GM21381 (cell line): ENCODE measurements at regions not wholly inside any gene's neighbourhood (a gene's known extent, or its start where the extent isn't known, plus 50 kb on each side); places are given as distances from the start of the nearest gene placed in this dataset.

Experiments
- ATAC-seq: cut with Tn5 transposase; IDR thresholded peaks from one replicate; pipeline ENCODE4 v1.9.1; 2021; ENCODE audit warnings: mild to moderate bottlenecking, moderate library complexity; ENCODE audit not compliant: unreplicated experiment

GRCh38 chr6:23199541-23199940 lies 630.2 kb downstream of the HDGFL1 start:
- no peak for ATAC-seq

GRCh38 chr6:23200946-23201345 lies 631.6 kb downstream of the HDGFL1 start:
- ATAC-seq = no peak

DNA sequence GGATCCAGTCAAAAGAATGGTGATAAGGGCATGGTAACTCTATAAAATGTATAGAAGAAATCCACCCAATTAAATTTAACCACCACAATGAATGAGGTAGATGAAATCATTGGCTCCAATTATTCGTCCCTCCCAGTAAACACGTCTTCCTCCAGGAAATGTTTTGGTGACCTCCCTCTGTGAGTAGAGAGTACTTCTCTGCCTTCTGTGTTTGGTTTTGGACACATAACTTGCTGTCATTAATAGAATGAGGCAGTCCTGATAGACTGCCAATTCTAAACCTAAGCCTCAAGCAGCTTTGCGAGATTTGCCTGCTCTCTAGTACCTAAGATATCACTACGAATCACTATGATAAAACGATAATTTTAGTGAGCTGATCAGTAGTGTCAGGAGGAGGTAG lies 632.8 kb downstream of the HDGFL1 start:
- ATAC-seq = no peak

DNA sequence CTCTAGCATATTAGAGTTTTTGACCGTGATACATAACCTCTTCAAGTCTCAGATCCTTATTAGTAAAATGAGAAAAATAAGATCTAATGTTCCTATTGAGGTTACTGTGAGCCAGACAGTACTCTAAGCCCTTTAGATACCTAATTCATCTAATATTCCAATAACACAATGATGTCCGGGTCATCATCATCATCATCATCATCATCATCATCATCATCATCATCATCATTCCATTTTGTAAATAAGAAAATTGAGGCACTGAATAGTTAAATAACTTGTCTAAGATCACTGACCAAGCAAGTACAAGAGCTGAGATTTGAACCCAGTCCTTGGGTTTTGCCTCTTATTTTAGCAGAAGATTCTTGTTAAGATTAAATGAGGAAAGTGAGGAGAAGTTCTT lies 643.0 kb downstream of the HDGFL1 start:
- ATAC-seq = no peak

DNA sequence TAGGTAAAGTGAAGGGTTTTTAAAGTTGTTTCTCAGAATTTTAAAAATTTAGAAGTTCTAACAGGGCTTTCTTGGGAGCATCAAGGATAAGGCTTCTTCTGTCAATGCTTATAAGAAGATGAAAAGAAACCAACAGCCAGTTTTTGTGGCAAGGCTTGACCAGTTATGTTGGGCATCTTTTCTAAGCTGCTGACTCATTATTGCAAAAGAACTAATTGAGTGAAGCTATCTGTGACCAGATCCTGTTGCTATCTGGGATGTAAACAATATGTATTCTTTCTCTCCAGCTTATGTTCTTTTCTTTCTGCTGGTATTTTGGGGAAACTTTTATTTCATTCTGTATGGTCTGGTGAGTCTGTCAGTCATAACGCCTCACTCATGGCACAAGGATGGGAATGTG lies 643.8 kb downstream of the HDGFL1 start:
- no peak for ATAC-seq

DNA sequence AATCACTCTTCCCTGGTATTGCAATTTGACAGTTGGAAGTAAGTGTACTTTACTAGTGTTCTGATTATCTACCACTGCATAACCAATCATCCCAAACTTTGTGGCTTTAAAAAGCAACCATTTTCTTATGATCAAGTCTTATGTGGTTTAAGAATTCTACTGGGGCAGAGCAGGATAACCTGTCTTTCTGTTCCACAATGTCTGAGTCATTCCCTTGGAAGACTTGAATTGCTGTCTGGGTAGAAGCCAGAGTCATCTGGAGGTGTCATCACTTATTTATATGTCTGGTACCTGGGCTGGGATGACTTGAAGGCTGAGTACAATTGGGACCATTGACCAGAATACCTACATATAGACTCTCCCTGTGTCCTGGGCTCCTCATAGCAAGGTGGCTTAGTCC lies 644.3 kb downstream of the HDGFL1 start:
- no peak for ATAC-seq

DNA sequence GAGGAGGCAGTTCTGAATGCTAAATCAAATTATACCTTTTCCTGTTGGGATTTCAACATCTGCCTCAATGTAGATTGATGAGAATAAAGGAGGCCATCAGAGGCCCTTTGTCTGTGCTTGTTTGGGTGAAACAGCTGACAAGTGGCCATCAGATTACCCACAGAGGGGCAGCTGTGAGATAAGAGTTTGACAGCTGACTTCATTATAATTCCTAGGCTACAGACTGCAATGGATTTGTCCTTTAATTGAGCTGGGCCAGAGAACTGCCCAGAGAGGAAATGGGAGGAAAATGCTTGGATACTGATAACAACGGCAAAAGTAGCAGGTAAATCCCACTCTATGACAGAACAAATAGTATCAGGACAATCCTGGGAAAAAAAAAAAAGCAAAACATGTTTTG lies 649.4 kb downstream of the HDGFL1 start:
- ATAC-seq = no peak

- no peak for ATAC-seq
These were observed 653.4 kb downstream of the HDGFL1 start for GRCh38 chr6:23222724-23223123.

- no peak for ATAC-seq
These were observed 655.2 kb downstream of the HDGFL1 start for GRCh38 chr6:23224540-23224939.

- ATAC-seq = no peak
These were observed 659.2 kb downstream of the HDGFL1 start for GRCh38 chr6:23228439-23229024.

DNA sequence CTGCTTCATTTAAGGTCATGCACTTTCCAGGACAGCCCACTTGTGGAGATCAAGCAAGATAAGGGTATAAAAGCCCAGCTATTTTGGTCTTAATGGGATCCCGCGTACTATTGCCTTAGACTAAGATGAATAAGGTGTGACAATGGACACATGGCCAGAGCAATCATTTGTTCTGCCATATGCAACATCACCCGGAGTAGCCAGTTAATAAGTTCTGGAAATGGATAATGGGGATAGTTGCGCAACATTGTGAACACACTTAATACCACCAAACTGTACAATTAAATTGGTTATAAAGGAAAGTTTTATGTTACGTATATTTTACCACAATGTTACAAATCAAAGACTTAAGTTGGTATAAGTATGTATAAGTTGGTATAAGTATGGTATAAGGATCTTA lies 674.5 kb downstream of the HDGFL1 start:
- ATAC-seq = no peak

DNA sequence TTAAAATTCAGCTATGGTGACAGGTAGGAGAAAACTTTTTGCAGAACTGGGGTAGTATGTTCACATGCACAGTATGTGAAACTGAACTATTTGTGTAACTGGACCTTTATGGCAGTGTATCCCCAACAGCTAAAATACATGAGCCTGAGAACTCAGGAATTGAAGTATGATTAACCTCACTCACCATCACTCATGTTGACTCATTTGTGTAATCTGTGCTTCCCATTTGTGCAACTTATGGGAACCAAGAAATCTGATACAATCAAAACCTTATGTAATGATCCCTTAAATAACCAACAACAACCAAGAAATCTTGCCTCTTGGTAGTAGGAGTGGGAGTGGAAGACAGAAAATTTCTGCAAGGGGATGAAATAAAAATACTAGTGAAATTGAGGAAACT lies 674.9 kb downstream of the HDGFL1 start:
- ATAC-seq = no peak

DNA sequence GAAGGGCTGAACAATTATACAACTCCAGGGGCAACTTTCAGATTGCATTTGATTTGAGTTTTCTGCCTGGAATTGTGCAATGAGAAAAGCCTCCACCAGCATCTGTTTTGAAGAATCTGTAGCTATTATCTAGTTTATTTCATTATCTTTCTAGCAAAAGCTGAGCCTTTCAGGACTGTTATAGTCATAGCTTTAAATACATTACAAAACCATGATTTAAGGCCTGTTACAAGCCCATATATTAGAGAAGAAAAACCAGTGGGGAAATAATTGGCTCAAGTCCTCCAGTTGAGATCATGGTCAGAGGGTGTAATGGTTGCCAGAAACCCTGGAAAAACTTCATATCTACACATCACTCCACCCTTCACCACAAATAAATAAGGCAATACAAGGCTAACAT lies 676.2 kb downstream of the HDGFL1 start:
- no peak for ATAC-seq

DNA sequence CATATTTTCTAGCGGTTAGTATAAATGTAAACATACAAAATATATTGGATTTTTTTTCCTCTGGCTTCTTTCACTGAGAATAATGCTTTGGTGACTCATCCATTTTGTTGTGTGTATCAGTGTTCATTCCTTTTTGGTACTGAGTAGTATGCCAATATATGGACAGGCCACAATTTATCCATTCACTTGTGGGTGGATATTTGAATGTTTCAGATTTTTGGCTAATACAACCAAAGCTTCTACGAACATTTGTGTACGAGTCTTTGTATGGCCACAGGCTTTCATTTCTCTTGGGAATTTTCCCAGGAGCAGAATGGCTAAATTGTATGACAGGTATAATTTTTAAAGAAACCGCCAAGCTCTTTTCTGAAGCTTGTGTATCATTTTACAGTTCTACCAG lies 677.5 kb downstream of the HDGFL1 start:
- no peak for ATAC-seq

GRCh38 chr6:23250556-23250955 lies 681.2 kb downstream of the HDGFL1 start:
- ATAC-seq = no peak

- ATAC-seq = no peak
These were observed 693.5 kb downstream of the HDGFL1 start for GRCh38 chr6:23262864-23263263.

DNA sequence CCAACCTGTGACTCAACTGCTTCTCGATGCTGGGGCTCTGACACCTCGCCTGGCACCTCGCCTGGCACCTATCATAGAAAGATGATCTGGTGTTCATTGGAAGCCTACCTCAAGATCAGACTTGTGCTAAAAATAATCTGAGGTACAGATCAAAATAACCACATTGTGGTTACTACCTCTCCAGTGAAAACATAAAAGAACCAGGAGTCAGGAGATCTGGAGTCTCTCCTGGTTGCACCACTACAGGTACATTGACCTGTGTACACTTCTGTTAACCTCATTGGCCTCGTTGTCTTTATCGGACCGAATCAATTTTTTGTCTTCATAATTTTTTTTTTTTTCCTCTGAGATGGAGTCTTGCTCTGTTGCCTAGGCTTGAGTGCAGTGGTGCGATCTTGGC lies 695.9 kb downstream of the HDGFL1 start:
- ATAC-seq = no peak

GRCh38 chr6:23266536-23266935 lies 697.2 kb downstream of the HDGFL1 start:
- no peak for ATAC-seq

DNA sequence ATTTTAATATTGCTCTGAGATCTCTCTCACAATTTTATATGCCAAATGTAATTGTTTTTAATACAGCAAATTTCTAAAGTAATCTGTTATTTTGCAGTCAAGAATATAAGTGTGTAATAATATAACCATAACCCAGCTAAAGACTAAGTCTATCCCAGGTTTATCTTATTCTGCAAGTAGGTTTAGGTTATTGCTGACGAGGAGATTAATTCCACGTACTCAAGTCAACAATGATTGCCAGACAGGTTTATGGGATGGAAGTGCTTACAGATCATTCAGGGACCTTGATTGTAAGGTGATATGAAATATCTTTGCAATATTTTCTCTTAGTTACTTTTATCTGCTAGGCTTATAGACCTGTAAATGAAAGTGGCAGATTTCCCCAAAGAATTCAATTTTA lies 698.3 kb downstream of the HDGFL1 start:
- ATAC-seq = no peak

DNA sequence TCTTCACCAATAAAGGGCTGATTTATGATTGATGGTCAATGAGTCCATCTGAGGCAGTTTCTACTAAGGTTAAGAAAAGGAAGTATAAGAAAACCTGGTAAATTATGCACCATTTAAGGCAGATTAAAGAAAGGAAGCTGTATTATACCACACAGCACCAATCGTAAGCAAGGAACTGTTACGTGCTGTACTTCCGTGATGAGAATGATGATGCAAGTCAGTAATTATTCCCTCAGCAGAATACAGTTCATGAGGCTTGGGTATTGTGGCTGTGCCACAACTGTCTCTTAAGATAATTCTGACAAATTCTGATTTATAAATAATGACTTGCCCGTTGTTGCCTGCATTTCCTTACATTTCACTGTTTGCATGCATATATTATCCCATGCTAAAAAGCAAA lies 699.0 kb downstream of the HDGFL1 start:
- no peak for ATAC-seq

GRCh38 chr6:23269436-23269835 lies 700.1 kb downstream of the HDGFL1 start:
- no peak for ATAC-seq

GRCh38 chr6:23272536-23272935 lies 703.2 kb downstream of the HDGFL1 start:
- ATAC-seq = no peak

DNA sequence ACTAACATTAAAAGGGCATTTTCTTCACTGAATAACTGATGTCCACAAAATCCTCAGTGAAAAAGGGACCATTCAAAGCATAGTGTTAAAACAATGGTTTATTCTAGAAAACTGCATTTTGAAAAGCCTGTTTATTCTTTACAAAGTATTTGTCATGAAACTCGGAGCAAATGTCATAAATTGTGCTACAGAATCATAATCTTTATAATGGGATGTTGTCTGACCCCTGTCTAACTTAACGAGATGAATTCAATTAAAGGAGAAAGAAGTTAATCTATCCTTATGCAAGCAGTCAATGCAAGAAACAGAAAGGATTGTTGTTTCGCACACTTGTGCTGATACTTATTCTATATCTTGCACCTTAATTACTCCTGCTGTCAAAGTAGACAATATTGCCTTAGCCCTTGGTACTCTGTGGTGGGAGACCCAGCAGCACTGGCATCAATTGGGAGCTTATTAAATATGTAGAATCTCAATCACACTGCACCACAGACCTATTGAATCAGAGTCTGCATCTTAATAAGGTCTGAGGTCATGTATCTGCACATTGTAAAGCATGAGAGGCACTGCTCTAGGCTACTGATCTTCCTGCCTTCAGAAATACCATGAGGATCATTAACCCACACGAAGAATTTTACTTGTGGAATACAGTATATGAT lies 708.3 kb downstream of the HDGFL1 start:
- ATAC-seq = no peak
